Suppressor macrophage (primary cell): ENCODE measurements at regions not wholly inside any gene's neighbourhood (a gene's known extent, or its start where the extent isn't known, plus 50 kb on each side); places are given as distances from the start of the nearest gene placed in this dataset.
"Not testable (repeated sequence)": the region's sequence is repeated elsewhere in the genome, so short reads cannot be mapped to it uniquely, and the experiment has no call there.

ENCODE experiments used
- DNase-seq, 4 experiments: peaks; one replicate each; pipeline ENCODE4 v3.0.0-alpha.2; 2020 to 2022

GRCh38 chr6:78243519-78243918 lies 590.7 kb downstream of the MEI4 start:
- no peak for DNase-seq

GRCh38 chr6:78251931-78252330 lies 599.1 kb downstream of the MEI4 start:
- DNase-seq = no peak

GRCh38 chr6:78253618-78254017 lies 600.8 kb downstream of the MEI4 start:
- DNase-seq = no peak

GRCh38 chr6:78259935-78260334 lies 607.1 kb downstream of the MEI4 start:
- DNase-seq = no peak

- DNase-seq = not testable (repeated sequence)
Observed at GRCh38 chr6:78260427-78260826, 606.9 kb upstream of the IRAK1BP1 start.

GRCh38 chr6:78268591-78269452 lies 598.5 kb upstream of the IRAK1BP1 start:
- DNase-seq = no peak

GRCh38 chr6:78300885-78301284 lies 566.5 kb upstream of the IRAK1BP1 start:
- DNase-seq = no peak

- no peak for DNase-seq
Observed at GRCh38 chr6:78302411-78302810, 564.9 kb upstream of the IRAK1BP1 start.

- no peak for DNase-seq
Observed at GRCh38 chr6:78308025-78308424, 559.3 kb upstream of the IRAK1BP1 start.

GRCh38 chr6:78322068-78322845 lies 545.1 kb upstream of the IRAK1BP1 start:
- no peak for DNase-seq

GRCh38 chr6:78324213-78324612 lies 543.1 kb upstream of the IRAK1BP1 start:
- DNase-seq = no peak

- no peak for DNase-seq
Observed at GRCh38 chr6:78340755-78341154, 526.6 kb upstream of the IRAK1BP1 start.

GRCh38 chr6:78345882-78346281 lies 521.5 kb upstream of the IRAK1BP1 start:
- no peak for DNase-seq

GRCh38 chr6:78347191-78347916 lies 520.0 kb upstream of the IRAK1BP1 start:
- no peak for DNase-seq

- DNase-seq = no peak
Observed at GRCh38 chr6:78353040-78353439, 514.3 kb upstream of the IRAK1BP1 start.

- no peak for DNase-seq
Observed at GRCh38 chr6:78363688-78364087, 503.7 kb upstream of the IRAK1BP1 start.

- DNase-seq = no peak
Observed at GRCh38 chr6:78365473-78365872, 501.9 kb upstream of the IRAK1BP1 start.

GRCh38 chr6:78377056-78377455 lies 490.3 kb upstream of the IRAK1BP1 start:
- DNase-seq = no peak

GRCh38 chr6:78379982-78380381 lies 487.4 kb upstream of the IRAK1BP1 start:
- DNase-seq = no peak

- DNase-seq = no peak
Observed at GRCh38 chr6:78380541-78380940, 486.8 kb upstream of the IRAK1BP1 start.

- no peak for DNase-seq
Observed at GRCh38 chr6:78383968-78384367, 483.4 kb upstream of the IRAK1BP1 start.

- not testable (repeated sequence) for DNase-seq
Observed at GRCh38 chr6:78386854-78387253, 480.5 kb upstream of the IRAK1BP1 start.

GRCh38 chr6:78390066-78390465 lies 477.3 kb upstream of the IRAK1BP1 start:
- DNase-seq = no peak
